AG09319 (cell line): ENCODE measurements at regions not wholly inside any gene's neighbourhood (a gene's known extent, or its start where the extent isn't known, plus 50 kb on each side); places are given as distances from the start of the nearest gene placed in this dataset.
"Not testable (repeated sequence)": the region's sequence is repeated elsewhere in the genome, so short reads cannot be mapped to it uniquely, and the experiment has no call there.

Experiments used
- DNase-seq: peaks from one replicate; pipeline ENCODE4 v3.0.0-alpha.2; 2010; ENCODE audit warnings: low read depth; ENCODE audit errors: extremely low read depth
- CTCF ChIP-seq: IDR thresholded peaks from 2 replicates; pipeline ENCODE4 v1.5.1; 2011; ENCODE audit warnings: low read depth, mild to moderate bottlenecking, inconsistent platforms, low read length, moderate library complexity

GRCh38 chr4:162874748-162875147 is 291.9 kb downstream of the NAF1 start:
- no peak for TF ChIP-seq CTCF
- no peak for DNase-seq

GRCh38 chr4:162871990-162872389 is 294.7 kb downstream of the NAF1 start:
- TF ChIP-seq CTCF: no peak
- no peak for DNase-seq

- no peak for TF ChIP-seq CTCF
- DNase-seq: no peak
These were observed 297.5 kb downstream of the NAF1 start for GRCh38 chr4:162869157-162869556.

GRCh38 chr4:162866565-162866964 is 300.1 kb downstream of the NAF1 start:
- TF ChIP-seq CTCF: no peak
- DNase-seq: no peak

GRCh38 chr4:162865102-162865501 is 301.6 kb downstream of the NAF1 start:
- no peak for TF ChIP-seq CTCF
- no peak for DNase-seq

- no peak for DNase-seq
- TF ChIP-seq CTCF: no peak
These were observed 312.9 kb downstream of the NAF1 start for GRCh38 chr4:162853788-162854187.

- no peak for TF ChIP-seq CTCF
- DNase-seq: no peak
These were observed 314.0 kb downstream of the NAF1 start for GRCh38 chr4:162852642-162853041.

- DNase-seq: not testable (repeated sequence)
These were observed 315.4 kb downstream of the NAF1 start for GRCh38 chr4:162851241-162851758.
